ENCODE measurements at regions not wholly inside any gene's neighbourhood (a gene's known extent, or its start where the extent isn't known, plus 50 kb on each side); places are given as distances from the start of the nearest gene placed in this dataset.

DNA sequence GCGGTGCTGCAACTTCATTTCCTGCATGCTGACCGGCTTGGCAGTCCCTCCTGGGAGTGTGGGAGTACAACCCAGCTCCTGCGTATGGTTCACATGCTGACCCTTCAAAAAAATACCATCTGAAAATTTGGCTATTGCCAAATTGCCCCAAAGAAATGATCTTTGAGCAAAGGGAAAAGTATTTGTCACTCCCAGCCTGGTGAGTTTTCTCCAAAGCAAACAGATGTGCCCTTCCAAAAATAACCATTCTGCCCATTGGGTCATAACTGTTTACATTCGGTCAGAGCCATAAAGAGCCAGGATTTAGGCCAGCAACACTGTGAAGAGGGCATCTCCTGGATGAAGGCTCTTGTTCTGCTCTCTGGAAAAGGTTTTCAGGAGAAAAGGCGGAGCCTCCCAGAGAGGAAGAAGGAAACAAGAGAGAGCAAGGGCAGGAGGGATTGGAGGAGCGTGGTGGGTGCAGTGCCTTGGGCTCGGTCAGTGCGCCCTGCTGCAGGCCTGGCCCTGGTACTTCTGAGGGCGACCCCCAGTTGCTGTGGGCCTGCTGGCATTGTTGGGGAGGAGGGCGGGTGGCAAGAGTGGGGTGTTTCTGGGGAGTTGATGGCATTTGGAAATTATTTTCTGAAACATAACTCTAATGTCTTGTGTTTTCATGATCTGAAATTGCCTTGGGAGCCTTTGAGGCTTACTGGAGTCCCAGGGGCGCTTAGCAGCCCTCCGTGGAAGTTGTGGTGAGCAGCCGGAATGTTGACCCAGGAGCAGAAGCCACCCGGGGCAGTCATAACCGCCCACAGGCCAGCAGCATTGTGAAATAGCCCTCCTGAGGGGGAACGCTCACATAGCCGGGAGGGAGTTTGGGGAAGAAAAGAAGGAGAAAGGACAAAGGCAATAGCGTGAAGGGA is 248.4 kb downstream of the MYLK4 start:
- Histone ChIP-seq H3K4me3 (ENCODE audit: low read depth, low read length) (no peak overlapping the region), H3K27ac (ENCODE audit: extremely low read depth, low read depth, low read length) (no peak overlapping the region), H3K4me1 (ENCODE audit: control insufficient read depth, insufficient read depth, low read length) (no peaks in the 10 kb centered on the region), H3K36me3 (ENCODE audit: control insufficient read depth in 2 of 2, insufficient read depth in 1 of 2, low read length in 2 of 2) (no peaks in the 10 kb centered on the region), H3K9me3 (ENCODE audit: control insufficient read depth, insufficient read depth, low read depth, low read length) (no peaks in the 10 kb centered on the region)
- POLR2A ChIA-PET: no interaction called here
- CTCF ChIA-PET: interaction anchor here (2.0 kb wide), 1 partner anchor 25 kb away, joined by 4 read pairs; no protein-coding TSS in a partner anchor
- TF ChIP-seq ZNF214 (tag by site-specific recombination; IDR thresholded peaks at IDR 0.05; ENCODE audit: borderline replicate concordance) (no peak), ZBTB6 (tag by site-specific recombination; IDR thresholded peaks at IDR 0.05) (no peak), ZNF366 (tag by site-specific recombination; conservative IDR thresholded peaks at IDR 0.05) (no peak), ZNF660 (tag by site-specific recombination; IDR thresholded peaks at IDR 0.05) (no peak), ZNF404 (tag by site-specific recombination; IDR thresholded peaks at IDR 0.05) (no peak), IKZF3 (tag by site-specific recombination; IDR thresholded peaks at IDR 0.05) (no peak), ZNF626 (tag by site-specific recombination; IDR thresholded peaks at IDR 0.05) (no peak), ZNF302 (tag by site-specific recombination; IDR thresholded peaks at IDR 0.05; ENCODE audit: low read depth) (no peak), ZNF654 (tag by site-specific recombination; IDR thresholded peaks at IDR 0.05; ENCODE audit: low read depth) (no peak), ZNF580 (tag by site-specific recombination; IDR thresholded peaks at IDR 0.05) (no peak), ZNF529 (tag by site-specific recombination; IDR thresholded peaks at IDR 0.05; ENCODE audit: insufficient replicate concordance) (no peak), GLIS2 (tag by site-specific recombination; IDR thresholded peaks at IDR 0.05) (no peak), GLI4 (tag by site-specific recombination; IDR thresholded peaks at IDR 0.05) (no peak), CTCF (tag by site-specific recombination; IDR thresholded peaks at IDR 0.05) (no peak), ZNF596 (tag by site-specific recombination; IDR thresholded peaks at IDR 0.05) (no peak), PATZ1 (tag by site-specific recombination; IDR thresholded peaks at IDR 0.05) (no peak)
- TF ChIP-seq, protein P1, sequence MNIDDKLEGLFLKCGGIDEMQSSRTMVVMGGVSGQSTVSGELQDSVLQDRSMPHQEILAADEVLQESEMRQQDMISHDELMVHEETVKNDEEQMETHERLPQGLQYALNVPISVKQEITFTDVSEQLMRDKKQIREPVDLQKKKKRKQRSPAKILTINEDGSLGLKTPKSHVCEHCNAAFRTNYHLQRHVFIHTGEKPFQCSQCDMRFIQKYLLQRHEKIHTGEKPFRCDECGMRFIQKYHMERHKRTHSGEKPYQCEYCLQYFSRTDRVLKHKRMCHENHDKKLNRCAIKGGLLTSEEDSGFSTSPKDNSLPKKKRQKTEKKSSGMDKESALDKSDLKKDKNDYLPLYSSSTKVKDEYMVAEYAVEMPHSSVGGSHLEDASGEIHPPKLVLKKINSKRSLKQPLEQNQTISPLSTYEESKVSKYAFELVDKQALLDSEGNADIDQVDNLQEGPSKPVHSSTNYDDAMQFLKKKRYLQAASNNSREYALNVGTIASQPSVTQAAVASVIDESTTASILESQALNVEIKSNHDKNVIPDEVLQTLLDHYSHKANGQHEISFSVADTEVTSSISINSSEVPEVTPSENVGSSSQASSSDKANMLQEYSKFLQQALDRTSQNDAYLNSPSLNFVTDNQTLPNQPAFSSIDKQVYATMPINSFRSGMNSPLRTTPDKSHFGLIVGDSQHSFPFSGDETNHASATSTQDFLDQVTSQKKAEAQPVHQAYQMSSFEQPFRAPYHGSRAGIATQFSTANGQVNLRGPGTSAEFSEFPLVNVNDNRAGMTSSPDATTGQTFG (tag by site-specific recombination; IDR thresholded peaks at IDR 0.05; ENCODE audit: borderline replicate concordance): no peak
